ELR (cell line): ENCODE measurements at regions not wholly inside any gene's neighbourhood (a gene's known extent, or its start where the extent isn't known, plus 50 kb on each side); places are given as distances from the start of the nearest gene placed in this dataset.
"Not testable (repeated sequence)": the region's sequence is repeated elsewhere in the genome, so short reads cannot be mapped to it uniquely, and the experiment has no call there.

Experiments
- DNase-seq: peaks from one replicate; pipeline ENCODE4 v3.0.0-alpha.2; 2015; ENCODE audit warnings: low read depth

- not testable (repeated sequence) for DNase-seq
These were observed 202.3 kb downstream of the LIPI start for GRCh38 chr21:14008436-14008835.

- not testable (repeated sequence) for DNase-seq
These were observed 202.7 kb downstream of the LIPI start for GRCh38 chr21:14008006-14008405.

GRCh38 chr21:14006144-14006543, 204.6 kb downstream of the LIPI start:
- DNase-seq, result not testable (repeated sequence)

GRCh38 chr21:13986996-13987958, 223.5 kb downstream of the LIPI start:
- DNase-seq, result not testable (repeated sequence)

- DNase-seq, result not testable (repeated sequence)
These were observed 224.6 kb downstream of the LIPI start for GRCh38 chr21:13985865-13986863.

GRCh38 chr21:13985137-13985864, 225.5 kb downstream of the LIPI start:
- not testable (repeated sequence) for DNase-seq

GRCh38 chr21:13984728-13985127, 226.0 kb downstream of the LIPI start:
- DNase-seq, result not testable (repeated sequence)

GRCh38 chr21:13981176-13982087, 229.3 kb downstream of the LIPI start:
- DNase-seq, result not testable (repeated sequence)

- not testable (repeated sequence) for DNase-seq
These were observed 230.6 kb downstream of the LIPI start for GRCh38 chr21:13980115-13980662.

- not testable (repeated sequence) for DNase-seq
These were observed 231.1 kb downstream of the LIPI start for GRCh38 chr21:13979608-13980007.

GRCh38 chr21:13974582-13974981, 236.2 kb downstream of the LIPI start:
- DNase-seq, result not testable (repeated sequence)

- DNase-seq, result not testable (repeated sequence)
These were observed 240.9 kb downstream of the LIPI start for GRCh38 chr21:13969853-13970252.

GRCh38 chr21:13969002-13969401, 241.8 kb downstream of the LIPI start:
- not testable (repeated sequence) for DNase-seq

- DNase-seq, result not testable (repeated sequence)
These were observed 247.5 kb downstream of the LIPI start for GRCh38 chr21:13963259-13963658.

- no peak for DNase-seq
These were observed 273.5 kb downstream of the LIPI start for GRCh38 chr21:13937236-13937635.

GRCh38 chr21:13936033-13936937, 274.5 kb downstream of the LIPI start:
- not testable (repeated sequence) for DNase-seq

GRCh38 chr21:13935396-13936032, 275.2 kb downstream of the LIPI start:
- DNase-seq, result not testable (repeated sequence)

GRCh38 chr21:13934887-13935342, 275.8 kb downstream of the LIPI start:
- DNase-seq, result not testable (repeated sequence)
